ENCODE measurements at regions not wholly inside any gene's neighbourhood (a gene's known extent, or its start where the extent isn't known, plus 50 kb on each side); places are given as distances from the start of the nearest gene placed in this dataset.

DNA sequence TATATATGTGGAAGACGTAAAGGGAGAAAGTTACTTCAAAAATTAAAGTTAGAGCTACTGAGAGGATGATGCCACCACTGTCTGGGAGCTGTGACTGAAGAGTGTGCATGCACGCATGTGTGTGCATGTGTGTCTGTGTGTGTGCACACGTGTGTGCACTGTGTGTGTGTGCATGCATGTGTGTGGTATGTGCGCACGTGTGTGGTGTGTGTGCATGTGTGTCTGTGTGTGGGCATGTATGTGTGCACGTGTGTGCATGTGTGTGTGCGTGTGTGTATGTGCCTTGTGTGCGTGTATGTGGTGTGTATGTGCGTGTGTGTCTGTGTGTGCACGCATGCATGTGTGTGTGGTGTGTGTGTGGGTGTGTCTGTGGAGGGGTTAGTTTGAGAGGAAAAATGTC lies 473.4 kb downstream of the CMPK2 start:
- TF ChIP-seq, protein P1, sequence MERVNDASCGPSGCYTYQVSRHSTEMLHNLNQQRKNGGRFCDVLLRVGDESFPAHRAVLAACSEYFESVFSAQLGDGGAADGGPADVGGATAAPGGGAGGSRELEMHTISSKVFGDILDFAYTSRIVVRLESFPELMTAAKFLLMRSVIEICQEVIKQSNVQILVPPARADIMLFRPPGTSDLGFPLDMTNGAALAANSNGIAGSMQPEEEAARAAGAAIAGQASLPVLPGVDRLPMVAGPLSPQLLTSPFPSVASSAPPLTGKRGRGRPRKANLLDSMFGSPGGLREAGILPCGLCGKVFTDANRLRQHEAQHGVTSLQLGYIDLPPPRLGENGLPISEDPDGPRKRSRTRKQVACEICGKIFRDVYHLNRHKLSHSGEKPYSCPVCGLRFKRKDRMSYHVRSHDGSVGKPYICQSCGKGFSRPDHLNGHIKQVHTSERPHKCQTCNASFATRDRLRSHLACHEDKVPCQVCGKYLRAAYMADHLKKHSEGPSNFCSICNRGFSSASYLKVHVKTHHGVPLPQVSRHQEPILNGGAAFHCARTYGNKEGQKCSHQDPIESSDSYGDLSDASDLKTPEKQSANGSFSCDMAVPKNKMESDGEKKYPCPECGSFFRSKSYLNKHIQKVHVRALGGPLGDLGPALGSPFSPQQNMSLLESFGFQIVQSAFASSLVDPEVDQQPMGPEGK (CRISPR knock-in tag; IDR thresholded peaks at IDR 0.05; ENCODE audit: borderline replicate concordance) = no peak
- TF ChIP-seq ESRRG (CRISPR knock-in tag; IDR thresholded peaks at IDR 0.05) (no peak), CSDC2 (CRISPR knock-in tag; IDR thresholded peaks at IDR 0.05) (no peak), ZFP30 (CRISPR knock-in tag; IDR thresholded peaks at IDR 0.05) (no peak), ZC3H10 (CRISPR knock-in tag; IDR thresholded peaks at IDR 0.05) (no peak), ZNF565 (CRISPR knock-in tag; conservative IDR thresholded peaks at IDR 0.05; ENCODE audit: low read depth) (no peak), RARB (CRISPR knock-in tag; IDR thresholded peaks at IDR 0.05) (no peak), PPARA (CRISPR knock-in tag; IDR thresholded peaks at IDR 0.05; ENCODE audit: borderline replicate concordance) (no peak), ARNTL (CRISPR knock-in tag; IDR thresholded peaks at IDR 0.05; ENCODE audit: borderline replicate concordance, low read depth) (no peak), ZFP3 (CRISPR knock-in tag; IDR thresholded peaks at IDR 0.05) (no peak)
- TF ChIP-seq, protein P2, sequence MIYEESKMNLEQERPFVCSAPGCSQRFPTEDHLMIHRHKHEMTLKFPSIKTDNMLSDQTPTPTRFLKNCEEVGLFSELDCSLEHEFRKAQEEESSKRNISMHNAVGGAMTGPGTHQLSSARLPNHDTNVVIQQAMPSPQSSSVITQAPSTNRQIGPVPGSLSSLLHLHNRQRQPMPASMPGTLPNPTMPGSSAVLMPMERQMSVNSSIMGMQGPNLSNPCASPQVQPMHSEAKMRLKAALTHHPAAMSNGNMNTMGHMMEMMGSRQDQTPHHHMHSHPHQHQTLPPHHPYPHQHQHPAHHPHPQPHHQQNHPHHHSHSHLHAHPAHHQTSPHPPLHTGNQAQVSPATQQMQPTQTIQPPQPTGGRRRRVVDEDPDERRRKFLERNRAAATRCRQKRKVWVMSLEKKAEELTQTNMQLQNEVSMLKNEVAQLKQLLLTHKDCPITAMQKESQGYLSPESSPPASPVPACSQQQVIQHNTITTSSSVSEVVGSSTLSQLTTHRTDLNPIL (CRISPR knock-in tag; IDR thresholded peaks at IDR 0.05; ENCODE audit: low read depth) = no peak
- TF ChIP-seq, protein P3, sequence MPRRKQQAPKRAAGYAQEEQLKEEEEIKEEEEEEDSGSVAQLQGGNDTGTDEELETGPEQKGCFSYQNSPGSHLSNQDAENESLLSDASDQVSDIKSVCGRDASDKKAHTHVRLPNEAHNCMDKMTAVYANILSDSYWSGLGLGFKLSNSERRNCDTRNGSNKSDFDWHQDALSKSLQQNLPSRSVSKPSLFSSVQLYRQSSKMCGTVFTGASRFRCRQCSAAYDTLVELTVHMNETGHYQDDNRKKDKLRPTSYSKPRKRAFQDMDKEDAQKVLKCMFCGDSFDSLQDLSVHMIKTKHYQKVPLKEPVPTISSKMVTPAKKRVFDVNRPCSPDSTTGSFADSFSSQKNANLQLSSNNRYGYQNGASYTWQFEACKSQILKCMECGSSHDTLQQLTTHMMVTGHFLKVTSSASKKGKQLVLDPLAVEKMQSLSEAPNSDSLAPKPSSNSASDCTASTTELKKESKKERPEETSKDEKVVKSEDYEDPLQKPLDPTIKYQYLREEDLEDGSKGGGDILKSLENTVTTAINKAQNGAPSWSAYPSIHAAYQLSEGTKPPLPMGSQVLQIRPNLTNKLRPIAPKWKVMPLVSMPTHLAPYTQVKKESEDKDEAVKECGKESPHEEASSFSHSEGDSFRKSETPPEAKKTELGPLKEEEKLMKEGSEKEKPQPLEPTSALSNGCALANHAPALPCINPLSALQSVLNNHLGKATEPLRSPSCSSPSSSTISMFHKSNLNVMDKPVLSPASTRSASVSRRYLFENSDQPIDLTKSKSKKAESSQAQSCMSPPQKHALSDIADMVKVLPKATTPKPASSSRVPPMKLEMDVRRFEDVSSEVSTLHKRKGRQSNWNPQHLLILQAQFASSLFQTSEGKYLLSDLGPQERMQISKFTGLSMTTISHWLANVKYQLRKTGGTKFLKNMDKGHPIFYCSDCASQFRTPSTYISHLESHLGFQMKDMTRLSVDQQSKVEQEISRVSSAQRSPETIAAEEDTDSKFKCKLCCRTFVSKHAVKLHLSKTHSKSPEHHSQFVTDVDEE (CRISPR knock-in tag; IDR thresholded peaks at IDR 0.05) = no peak

Data from SK-N-SH treated with all-trans-retinoic acid at 6 μM for 48 hours (cell line).